ENCODE measurements at regions not wholly inside any gene's neighbourhood (a gene's known extent, or its start where the extent isn't known, plus 50 kb on each side); places are given as distances from the start of the nearest gene placed in this dataset.

GRCh38 chrX:67872958-67873357 lies 329.1 kb downstream of the AR start:
- DNase-seq: no peak

GRCh38 chrX:67892401-67892800 lies 348.6 kb downstream of the AR start:
- no peak for DNase-seq

GRCh38 chrX:67893931-67894330 lies 350.1 kb downstream of the AR start:
- no peak for DNase-seq

GRCh38 chrX:67917421-67918010 lies 373.7 kb downstream of the AR start:
- peak in 1 of 3 donors; percentile 2 for DNase-seq

GRCh38 chrX:67922966-67923365 lies 379.1 kb downstream of the AR start:
- DNase-seq: no peak

GRCh38 chrX:67939270-67939669 lies 395.4 kb downstream of the AR start:
- no peak for DNase-seq

GRCh38 chrX:67949270-67949669 lies 405.4 kb downstream of the AR start:
- DNase-seq: no peak

GRCh38 chrX:67953658-67954057 lies 409.8 kb downstream of the AR start:
- DNase-seq: no peak

- no peak for DNase-seq
Measured at GRCh38 chrX:67961516-67961915, 417.7 kb downstream of the AR start.

Data from muscle of back (tissue), 3 donors.